Midbrain (tissue), 1 donor: ENCODE measurements at regions not wholly inside any gene's neighbourhood (a gene's known extent, or its start where the extent isn't known, plus 50 kb on each side); places are given as distances from the start of the nearest gene placed in this dataset.

Experiments
- DNase-seq: peaks from one replicate; lab custom pipeline; 2025; lab: John Stamatoyannopoulos, UW

GRCh38 chr11:13221722-13222121 lies 55.9 kb upstream of the BMAL1 start:
- no peak for DNase-seq

GRCh38 chr11:13222285-13222684 lies 55.3 kb upstream of the BMAL1 start:
- DNase-seq = no peak

- no peak for DNase-seq
Observed at GRCh38 chr11:13223112-13223511, 54.5 kb upstream of the BMAL1 start.

- DNase-seq = no peak
Observed at GRCh38 chr11:13224324-13224723, 53.3 kb upstream of the BMAL1 start.

- no peak for DNase-seq
Observed at GRCh38 chr11:13225038-13226001, 52.3 kb upstream of the BMAL1 start.

GRCh38 chr11:13227676-13228255 lies 49.8 kb upstream of the BMAL1 start:
- no peak for DNase-seq
